ENCODE measurements at regions not wholly inside any gene's neighbourhood (a gene's known extent, or its start where the extent isn't known, plus 50 kb on each side); places are given as distances from the start of the nearest gene placed in this dataset.

- Histone ChIP-seq H3K4me3 (ENCODE audit: low read length) (no peak overlapping the region), H3K27ac (ENCODE audit: low read depth in 1 of 2, low read length in 2 of 2) (no peak overlapping the region), H3K36me3 (ENCODE audit: insufficient read depth, low read length) (no peaks in the 10 kb centered on the region), H3K27me3 (ENCODE audit: control insufficient read depth in 1 of 2, insufficient read depth in 2 of 2, low read length in 2 of 2) (no peaks in the 10 kb centered on the region), H3K9me3 (ENCODE audit: control insufficient read depth in 1 of 2, insufficient read depth in 1 of 2, low read length in 2 of 2) (peaks cover 0 to 7% of the 10 kb centered on the region in 2 experiments), H3K4me1 (ENCODE audit: insufficient read depth, low read length) (no peaks in the 10 kb centered on the region)
- CTCF ChIA-PET, result no interaction called here
- Mint-ChIP-seq H3K27ac (no peak overlapping the region), H3K4me1 (ENCODE audit: low read depth) (no peaks in the 10 kb centered on the region), H3K4me3 (no peak overlapping the region), H3K9me3 (peaks cover 8% of the 10 kb centered on the region), H3K27me3 (no peaks in the 10 kb centered on the region), H3K36me3 (ENCODE audit: low read depth) (no peaks in the 10 kb centered on the region)
- POLR2A ChIA-PET, result no interaction called here
- no peak for DNase-seq
- no peak for ATAC-seq (ENCODE audit: poor library complexity)
- TF ChIP-seq CTCF (IDR thresholded peaks at IDR 0.05), result no peak
- intact Hi-C loops (cut with DNase I, micrococcal nuclease), result no loop called here
Measured at GRCh38 chr3:162507397-162507796, 1010.8 kb downstream of the OTOL1 start.

- POLR2A ChIA-PET, result no interaction called here
- CTCF ChIA-PET, result no interaction called here
- no peak for TF ChIP-seq CTCF (IDR thresholded peaks at IDR 0.05)
- Mint-ChIP-seq H3K27me3 (no peaks in the 10 kb centered on the region), H3K27ac (no peak overlapping the region), H3K4me3 (no peak overlapping the region), H3K36me3 (ENCODE audit: low read depth) (no peaks in the 10 kb centered on the region), H3K9me3 (peaks cover 2% of the 10 kb centered on the region), H3K4me1 (ENCODE audit: low read depth) (no peaks in the 10 kb centered on the region)
- no peak for ATAC-seq (ENCODE audit: poor library complexity)
- Histone ChIP-seq H3K36me3 (ENCODE audit: insufficient read depth, low read length) (no peaks in the 10 kb centered on the region), H3K9me3 (ENCODE audit: control insufficient read depth in 1 of 2, insufficient read depth in 1 of 2, low read length in 2 of 2) (no peaks in the 10 kb centered on the region), H3K27ac (ENCODE audit: low read depth in 1 of 2, low read length in 2 of 2) (no peak overlapping the region), H3K4me3 (ENCODE audit: low read length) (no peak overlapping the region), H3K27me3 (ENCODE audit: control insufficient read depth in 1 of 2, insufficient read depth in 2 of 2, low read length in 2 of 2) (no peaks in the 10 kb centered on the region), H3K4me1 (ENCODE audit: insufficient read depth, low read length) (no peaks in the 10 kb centered on the region)
- DNase-seq, result no peak
- intact Hi-C loops (cut with DNase I, micrococcal nuclease), result no loop called here
Measured at GRCh38 chr3:162512488-162512887, 1015.9 kb downstream of the OTOL1 start.

- peaks cover 3% of the 10 kb centered on the region for H3K9me3 Mint-ChIP-seq
- no peak overlapping the region for H3K4me3 ChIP-seq (ENCODE audit: low read length)
- no peaks in the 10 kb centered on the region for H3K4me1 Mint-ChIP-seq (ENCODE audit: low read depth)
- no peak overlapping the region for H3K27ac Mint-ChIP-seq
- intact Hi-C loops (cut with DNase I, micrococcal nuclease), result no loop called here
- no peaks in the 10 kb centered on the region for H3K9me3 ChIP-seq (ENCODE audit: control insufficient read depth in 1 of 2, insufficient read depth in 1 of 2, low read length in 2 of 2)
- ChIA-PET POLR2A (no interaction called here), CTCF (no interaction called here)
- ATAC-seq (ENCODE audit: poor library complexity) (no peak), DNase-seq (no peak)
- TF ChIP-seq CTCF (IDR thresholded peaks at IDR 0.05), result no peak
- no peaks in the 10 kb centered on the region for H3K27me3 Mint-ChIP-seq
- no peak overlapping the region for H3K4me3 Mint-ChIP-seq
- H3K36me3 Mint-ChIP-seq (ENCODE audit: low read depth), result no peaks in the 10 kb centered on the region
- H3K4me1 ChIP-seq (ENCODE audit: insufficient read depth, low read length), result no peaks in the 10 kb centered on the region
- H3K36me3 ChIP-seq (ENCODE audit: insufficient read depth, low read length), result no peaks in the 10 kb centered on the region
- H3K27ac ChIP-seq (ENCODE audit: low read depth in 1 of 2, low read length in 2 of 2), result no peak overlapping the region
- H3K27me3 ChIP-seq (ENCODE audit: control insufficient read depth in 1 of 2, insufficient read depth in 2 of 2, low read length in 2 of 2), result no peaks in the 10 kb centered on the region
Measured at GRCh38 chr3:162517110-162517509, 1020.5 kb downstream of the OTOL1 start.

Data from CD4-positive, alpha-beta T cell (primary cell).